IMR-90 (cell line): ENCODE measurements at regions not wholly inside any gene's neighbourhood (a gene's known extent, or its start where the extent isn't known, plus 50 kb on each side); places are given as distances from the start of the nearest gene placed in this dataset.

Source experiments
- ATAC-seq: fragments of 200-7000 bp; cut with Tn5 transposase; 2 replicates; pipeline ENCODE4 v1.9.1; 2020; ENCODE audit warnings: low read depth, mild to moderate bottlenecking, moderate library complexity
- BruUV-seq: library from RNA; stranded (reverse); fragments of 400-500 nt; replicated peaks from 2 replicates; lab custom pipeline; 2021; lab: Mats Ljungman, UMichigan
- CTCF ChIA-PET: fragments of 300-600 bp; formaldehyde crosslinking; extraction: SDS; loops from one replicate; lab custom pipeline; 2021; ENCODE audit warnings: antibody characterized with exemption; lab: Yijun Ruan, JAX
- POLR2A ChIA-PET: fragments of 300-600 bp; sonication (Branson Sonifier 250); formaldehyde crosslinking; loops from one replicate; lab custom pipeline; 2022; ENCODE audit warnings: antibody characterized with exemption; ENCODE audit not compliant: unreplicated experiment; lab: Charles Lee
- DNase-seq: peaks from one replicate; pipeline ENCODE4 v3.0.0; 2013
- H2AFZ ChIP-seq: replicated peaks from 2 replicates; pipeline ENCODE3; 2013; ENCODE audit warnings: low read length, mild to moderate bottlenecking; ENCODE audit not compliant: poor library complexity
- H2AK5ac ChIP-seq: 2 replicates; pipeline ENCODE4 v1.6.1; 2013; ENCODE audit warnings: low read depth, low read length, inconsistent platforms
- H2AK9ac ChIP-seq: replicated peaks from 2 replicates; pipeline ENCODE3; 2013; ENCODE audit warnings: mild to moderate bottlenecking, low read depth, low read length, moderate library complexity; ENCODE audit not compliant: poor library complexity
- H2BK120ac ChIP-seq: 2 replicates; pipeline ENCODE4 v1.6.1; 2013; ENCODE audit warnings: low read depth, low read length, inconsistent platforms
- H2BK15ac ChIP-seq: 3 replicates; pipeline ENCODE4 v1.6.1; 2013; ENCODE audit warnings: low read depth, low read length, inconsistent platforms
- H2BK20ac ChIP-seq: 2 replicates; pipeline ENCODE4 v1.6.1; 2013; ENCODE audit warnings: low read depth, mild to moderate bottlenecking, inconsistent platforms, low read length, moderate library complexity
- H2BK5ac ChIP-seq: 2 replicates; pipeline ENCODE4 v1.6.1; 2013; ENCODE audit warnings: mild to moderate bottlenecking, low read depth, low read length, inconsistent platforms; ENCODE audit not compliant: poor library complexity, severe bottlenecking
- H3K14ac ChIP-seq: replicated peaks from 2 replicates; pipeline ENCODE4 v1.6.1; 2013; ENCODE audit warnings: low read depth, low read length, inconsistent platforms
- H3K18ac ChIP-seq: 2 replicates; pipeline ENCODE4 v1.6.1; 2013; ENCODE audit warnings: low read depth, low read length, control low read depth
- H3K23ac ChIP-seq: 2 replicates; pipeline ENCODE4 v1.6.1; 2013; ENCODE audit warnings: low read depth, low read length, inconsistent platforms
- H3K27ac ChIP-seq: 2 replicates; pipeline ENCODE4 v1.5.1; 2013; ENCODE audit warnings: mild to moderate bottlenecking, control low read depth, low read length; ENCODE audit not compliant: insufficient read depth
- H3K27me3 ChIP-seq: 2 replicates; pipeline ENCODE4 v1.6.1; 2013; ENCODE audit warnings: low read length; ENCODE audit not compliant: control insufficient read depth, insufficient read depth
- H3K36me3 ChIP-seq: 2 replicates; pipeline ENCODE4 v1.6.1; 2013; ENCODE audit warnings: low read length, mixed read lengths; ENCODE audit not compliant: control insufficient read depth, insufficient read depth
- H3K4ac ChIP-seq: 2 replicates; pipeline ENCODE4 v1.6.1; 2013; ENCODE audit warnings: low read depth, low read length, inconsistent platforms
- H3K4me1 ChIP-seq: 2 replicates; pipeline ENCODE4 v1.6.1; 2013; ENCODE audit warnings: low read length, mixed read lengths; ENCODE audit not compliant: control insufficient read depth, insufficient read depth
- H3K4me2 ChIP-seq: 2 replicates; pipeline ENCODE4 v1.6.1; 2013; ENCODE audit warnings: low read depth, mild to moderate bottlenecking, control low read depth, low read length, moderate library complexity
- H3K4me3 ChIP-seq: 2 replicates; pipeline ENCODE4 v1.5.1; 2013; ENCODE audit warnings: low read depth, mild to moderate bottlenecking, control low read depth, low read length, moderate library complexity; ENCODE audit not compliant: insufficient read depth
- H3K56ac ChIP-seq: 2 replicates; pipeline ENCODE4 v1.6.1; 2013; ENCODE audit warnings: low read length, inconsistent platforms; ENCODE audit not compliant: insufficient read depth; ENCODE audit errors: extremely low read depth
- H3K79me1 ChIP-seq, 2 experiments: 2 replicates each; pipeline ENCODE4 v1.6.1; 2013; ENCODE audit warnings: low read length in 2 of 2, inconsistent platforms in 1 of 2, low read depth in 1 of 2
- H3K9ac ChIP-seq: 2 replicates; pipeline ENCODE4 v1.6.1; 2013; ENCODE audit warnings: low read depth, low read length, control low read depth
- H3K9me1 ChIP-seq: 2 replicates; pipeline ENCODE4 v1.6.1; 2013; ENCODE audit warnings: low read length, inconsistent platforms; ENCODE audit not compliant: insufficient read depth
- H3K9me3 ChIP-seq: 2 replicates; pipeline ENCODE4 v1.6.1; 2013; ENCODE audit warnings: low read length; ENCODE audit not compliant: control insufficient read depth, insufficient read depth
- H4K20me1 ChIP-seq: 2 replicates; pipeline ENCODE4 v1.6.1; 2013; ENCODE audit warnings: low read length, inconsistent platforms; ENCODE audit not compliant: insufficient read depth
- H4K5ac ChIP-seq: 2 replicates; pipeline ENCODE4 v1.6.1; 2013; ENCODE audit warnings: mild to moderate bottlenecking, low read depth, low read length, control low read depth
- H4K8ac ChIP-seq, 2 experiments: 2 replicates each; pipeline ENCODE4 v1.6.1; 2013; ENCODE audit warnings: low read depth in 2 of 2, low read length in 2 of 2, control low read depth in 1 of 2, inconsistent platforms in 1 of 2
- H4K91ac ChIP-seq: 2 replicates; pipeline ENCODE4 v1.6.1; 2013; ENCODE audit warnings: low read depth, low read length, inconsistent platforms; ENCODE audit not compliant: insufficient read depth
- BHLHE40 ChIP-seq: fragments of 150-350 bp; IDR thresholded peaks from 2 replicates; pipeline ENCODE4 v1.6.1; 2016; ENCODE audit warnings: mild to moderate bottlenecking, low read depth, low read length
- MXI1 ChIP-seq: IDR thresholded peaks from 2 replicates; pipeline ENCODE4 v1.6.1; 2012; ENCODE audit warnings: low read depth, mild to moderate bottlenecking, low read length, moderate library complexity, borderline replicate concordance
- RAD21 ChIP-seq: IDR thresholded peaks from 2 replicates; pipeline ENCODE4 v1.6.1; 2012; ENCODE audit warnings: low read length, improper control_type of control experiment
- USF2 ChIP-seq: fragments of 150-350 bp; IDR thresholded peaks from 2 replicates; pipeline ENCODE4 v1.6.1; 2017; ENCODE audit warnings: mild to moderate bottlenecking, antibody characterized with exemption, low read length, low read depth
- WGBS, 2 experiments: methylation state at CpG; one replicate each; pipeline versions ENCODE4 v1.1.5 to v1.1.7; 2013; ENCODE audit warnings: missing lambda C conversion rate in 2 of 2; ENCODE audit not compliant: insufficient read length in 1 of 2; ENCODE audit errors: extremely low coverage in 2 of 2; 5-methylcytosine and 5-hydroxymethylcytosine counted together
- dilution Hi-C: fragments of 300-500 bp; cut with HindIII; formaldehyde crosslinking; loops from one replicate; pipeline ENCODE4 v1.14.3; 2018; ENCODE audit warnings: low sequenced_read_pairs; ENCODE audit not compliant: unreplicated experiment
- in situ Hi-C: fragments of 300-500 bp; cut with MboI; formaldehyde crosslinking; loops from 3 replicates; pipeline ENCODE4 v1.14.3; 2019; ENCODE audit warnings: low sequenced_read_pairs, inconsistent platforms, mixed read lengths
- intact Hi-C: fragments of 100-400 bp; cut with micrococcal nuclease; formaldehyde crosslinking; loops from 2 replicates; pipeline ENCODE4 v1.10.0; 2022

- Histone ChIP-seq H4K8ac (peak overlapping the region; percentile 59 to 63), H4K5ac (peak overlapping the region; percentile 52), H3K14ac (peak overlapping the region; percentile 47), H3K79me1 (peaks cover 48 to 97% of the 10 kb centered on the region in 2 experiments), H2BK15ac (peak overlapping the region; percentile 45; the same call in 2 of the 3 replicates), H3K9ac (0 out of 2 replicates have a peak overlapping the region, but pooled peaks have one; percentile 4), H3K36me3 (peaks cover 7% of the 10 kb centered on the region; the same call in 1 of the 2 replicates), H2AK9ac (peak overlapping the region; percentile 6), H3K18ac (peak overlapping the region; percentile 81), H2BK20ac (peak overlapping the region; percentile 18; the same call in 1 of the 2 replicates), H3K23ac (peak overlapping the region; percentile 82), H3K9me3 (no peaks in the 10 kb centered on the region), H3K9me1 (peaks cover 45% of the 10 kb centered on the region), H3K4me3 (no peak overlapping the region), H2AK5ac (peak overlapping the region; percentile 92), H3K4ac (peak overlapping the region; percentile 72), H4K20me1 (peaks cover 76% of the 10 kb centered on the region; the same call in 1 of the 2 replicates), H3K4me1 (peaks cover 36% of the 10 kb centered on the region), H2BK5ac (peak overlapping the region; percentile 45), H2BK120ac (peak overlapping the region; percentile 29; the same call in 1 of the 2 replicates), H3K4me2 (peak overlapping the region; percentile 27), H3K27me3 (no peaks in the 10 kb centered on the region), H3K56ac (no peak overlapping the region), H2AFZ (peak overlapping the region; percentile 10), H3K27ac (peak overlapping the region; percentile 63), H4K91ac (peak overlapping the region; percentile 75)
- POLR2A ChIA-PET: no interaction called here
- TF ChIP-seq RAD21 (no peak), MXI1 (no peak), USF2 (no peak), BHLHE40 (no peak)
- DNase-seq (no peak), ATAC-seq (no peak; the same call in 1 of the 2 replicates)
- CTCF ChIA-PET: interaction anchor here (0.8 to 1.7 kb wide), 3 partner anchors 11 to 69 kb away, joined by 3 to 5 read pairs (median 5); no protein-coding TSS in a partner anchor
- in situ Hi-C loops (no loop called here), dilution Hi-C loops (no loop called here), intact Hi-C loops (no loop called here)
- BruUV-seq: no TSS peak
- 71% methylated on average over 3 of the region's 9 CpGs; no CpG with 5 or more reads in 1 of the 2 experiments for whole genome bisulfite sequencing, 2 experiments
Observed at GRCh38 chr1:201724039-201724765, 104.8 kb upstream of the IPO9 start.
